Cardiac fibroblast (primary cell): ENCODE measurements at regions not wholly inside any gene's neighbourhood (a gene's known extent, or its start where the extent isn't known, plus 50 kb on each side); places are given as distances from the start of the nearest gene placed in this dataset.

Source experiments
- DNase-seq, 2 donors: peaks; one replicate each; pipeline versions ENCODE4 v3.0.0 to v3.0.0-alpha.2; 2010; ENCODE audit warnings: low read depth in 2 of 2
- H3K4me3 ChIP-seq, 2 donors: replicated peaks in 1 of 2; 1 replicate in 1 of 2; 2 replicates in 1 of 2; pipeline ENCODE4 v1.5.1; 2011; ENCODE audit warnings: low read depth in 2 of 2, low read length in 2 of 2, mild to moderate bottlenecking in 2 of 2, moderate library complexity in 1 of 2
- CTCF ChIP-seq: IDR thresholded peaks from one replicate; pipeline ENCODE4 v1.5.1; 2011; ENCODE audit warnings: low read depth, mild to moderate bottlenecking, low read length, inconsistent platforms

GRCh38 chr9:20040991-20041696, 252.3 kb upstream of the SLC24A2 start:
- TF ChIP-seq CTCF = no peak
- no peak overlapping the region for H3K4me3 ChIP-seq
- no peak for DNase-seq

GRCh38 chr9:20037699-20038098, 248.9 kb upstream of the SLC24A2 start:
- no peak for TF ChIP-seq CTCF
- no peak overlapping the region for H3K4me3 ChIP-seq
- DNase-seq = no peak

GRCh38 chr9:20033511-20033910, 244.7 kb upstream of the SLC24A2 start:
- H3K4me3 ChIP-seq = no peak overlapping the region
- TF ChIP-seq CTCF = no peak
- no peak for DNase-seq

GRCh38 chr9:20032413-20033006, 243.7 kb upstream of the SLC24A2 start:
- no peak for TF ChIP-seq CTCF
- DNase-seq = peak in 1 of 2 donors; percentile 33
- H3K4me3 ChIP-seq = no peak overlapping the region

- no peak for TF ChIP-seq CTCF
- DNase-seq = peak in 1 of 2 donors; percentile 71
- H3K4me3 ChIP-seq = no peak overlapping the region
Measured at GRCh38 chr9:20031836-20032235, 243.0 kb upstream of the SLC24A2 start.

- TF ChIP-seq CTCF = no peak
- DNase-seq = no peak
- no peak overlapping the region for H3K4me3 ChIP-seq
Measured at GRCh38 chr9:20030671-20031070, 241.8 kb upstream of the SLC24A2 start.

- peak in 1 of 2 donors; percentile 22 for DNase-seq
- TF ChIP-seq CTCF = no peak
- no peak overlapping the region for H3K4me3 ChIP-seq
Measured at GRCh38 chr9:20030221-20030620, 241.4 kb upstream of the SLC24A2 start.
